HG03432 (cell line): ENCODE measurements at regions not wholly inside any gene's neighbourhood (a gene's known extent, or its start where the extent isn't known, plus 50 kb on each side); places are given as distances from the start of the nearest gene placed in this dataset.
"Not testable (repeated sequence)": the region's sequence is repeated elsewhere in the genome, so short reads cannot be mapped to it uniquely, and the experiment has no call there.

ENCODE experiments used
- ATAC-seq: cut with Tn5 transposase; IDR thresholded peaks from one replicate; pipeline ENCODE4 v1.9.1; 2021; ENCODE audit warnings: mild to moderate bottlenecking, moderate library complexity; ENCODE audit not compliant: unreplicated experiment

GRCh38 chr3:105274536-105274935, 92.2 kb upstream of the ALCAM start:
- no peak for ATAC-seq

GRCh38 chr3:105274958-105275357, 91.8 kb upstream of the ALCAM start:
- ATAC-seq = no peak

DNA sequence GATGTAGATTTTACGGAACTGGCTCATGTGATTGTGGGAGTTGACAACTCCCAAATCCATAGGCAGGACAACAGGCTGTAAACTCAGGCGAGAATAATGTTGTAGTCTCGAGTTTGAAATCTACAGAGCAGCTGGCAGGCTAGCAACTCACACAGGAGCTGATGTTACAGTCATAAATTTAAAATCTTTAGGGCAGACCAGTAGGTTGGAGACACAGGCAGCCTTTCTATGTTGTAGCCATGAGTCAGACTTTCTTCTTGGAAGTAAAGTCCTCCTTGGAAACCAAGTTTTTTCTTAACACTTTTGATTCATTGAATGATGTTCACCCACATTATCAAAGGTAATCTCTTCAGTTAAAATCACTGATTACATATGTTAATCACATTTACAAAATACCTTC, 89.1 kb upstream of the ALCAM start:
- no peak for ATAC-seq

DNA sequence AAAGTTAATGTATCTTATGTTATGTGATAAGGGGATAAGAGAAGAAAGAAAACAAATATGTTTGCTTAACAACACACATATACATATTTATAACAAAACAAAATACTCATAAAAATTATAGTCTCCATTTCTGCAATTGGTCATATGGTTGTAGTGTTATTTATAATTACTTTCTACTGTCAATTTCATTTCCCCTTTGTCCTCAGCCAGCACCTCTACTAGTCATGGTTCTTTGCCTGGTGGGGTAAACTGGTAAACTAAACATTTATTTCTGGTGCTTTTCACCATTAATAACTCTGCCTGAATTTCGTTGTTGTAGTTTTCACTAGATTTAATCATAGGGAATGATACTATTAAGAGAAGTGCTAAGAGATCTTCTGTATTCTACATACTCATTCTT, 88.0 kb upstream of the ALCAM start:
- ATAC-seq = peak; percentile 54

DNA sequence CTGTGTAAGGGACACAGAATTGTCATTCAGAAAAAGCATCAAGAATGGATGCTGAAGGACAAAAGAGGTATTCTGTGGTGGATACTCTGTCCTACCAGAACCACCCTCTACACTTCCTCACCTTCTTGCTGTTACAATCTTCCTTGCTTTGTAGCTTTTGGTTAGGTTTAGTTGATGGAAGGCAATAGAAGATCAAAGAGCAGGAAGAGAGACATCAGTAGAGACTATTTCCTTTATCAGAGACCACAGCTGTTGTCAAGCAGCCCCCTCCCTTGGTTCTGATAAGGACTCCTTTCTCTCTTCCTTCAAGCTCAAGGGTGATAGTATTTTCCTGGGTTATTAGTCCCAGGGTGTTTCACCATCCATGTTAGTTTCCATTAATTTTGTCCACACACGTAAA, 84.7 kb upstream of the ALCAM start:
- ATAC-seq = no peak

DNA sequence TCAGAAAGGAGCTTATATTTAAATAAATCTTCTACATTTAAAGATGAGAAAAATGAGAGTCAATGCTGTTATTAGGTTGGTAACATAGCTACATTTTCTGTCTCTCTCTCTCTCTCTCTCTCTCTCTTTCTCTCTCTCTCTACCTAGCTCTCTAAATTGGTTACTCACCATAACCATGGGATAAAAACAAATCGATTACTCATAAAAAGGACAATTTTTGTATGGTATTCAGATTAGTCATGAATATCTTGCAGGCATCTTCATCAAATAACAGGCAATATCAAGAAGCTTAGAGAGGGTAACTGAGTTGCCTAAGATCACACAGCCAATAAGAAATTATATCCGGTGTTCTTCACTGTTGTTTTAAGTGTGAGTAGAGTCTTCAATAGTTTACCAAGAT, 81.8 kb upstream of the ALCAM start:
- no peak for ATAC-seq

DNA sequence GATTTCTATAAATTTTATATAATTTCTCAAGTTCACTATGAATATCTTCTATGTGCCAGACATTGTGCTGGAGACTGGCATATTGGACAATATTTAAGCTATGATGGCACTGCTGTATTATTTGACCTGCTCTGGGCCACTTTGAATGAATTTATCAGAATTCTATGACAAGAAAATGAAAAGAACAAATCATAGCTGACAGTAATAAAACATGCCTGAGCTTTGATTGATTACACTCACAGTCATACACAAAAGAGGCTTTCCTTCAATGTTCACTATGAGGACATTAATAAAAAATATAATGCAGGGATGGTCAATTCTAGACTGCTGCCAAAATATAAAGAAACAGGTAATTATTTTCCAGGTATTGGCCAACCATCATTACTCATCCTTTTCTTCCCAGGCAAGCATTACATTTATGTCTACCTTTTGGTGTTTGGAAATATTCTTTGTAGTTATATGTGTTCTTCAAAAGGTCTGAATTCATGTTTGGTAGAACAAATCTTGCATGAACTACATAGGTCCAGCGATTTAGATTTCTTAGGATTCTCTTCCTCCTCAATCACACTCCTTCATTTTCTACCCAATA, 81.0 kb upstream of the ALCAM start:
- ATAC-seq = no peak

DNA sequence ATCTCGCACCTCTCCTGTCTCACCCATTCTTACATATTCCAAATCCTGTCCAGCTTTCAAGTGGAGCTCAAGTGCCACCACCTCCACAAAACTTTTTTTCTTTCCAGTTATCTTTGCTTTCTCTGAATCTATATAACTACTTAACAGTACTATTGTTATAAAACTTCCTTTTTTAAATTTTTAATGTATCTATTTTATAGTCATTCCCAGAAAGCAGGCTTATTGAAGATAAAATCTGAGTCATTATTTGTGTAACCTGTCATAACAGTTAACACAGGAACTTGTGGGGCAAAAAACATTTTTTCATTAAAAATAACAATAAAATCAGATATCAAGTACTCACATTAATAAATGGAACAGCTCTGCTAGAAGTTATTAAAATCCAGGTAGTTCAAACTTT, 73.3 kb upstream of the ALCAM start:
- no peak for ATAC-seq

DNA sequence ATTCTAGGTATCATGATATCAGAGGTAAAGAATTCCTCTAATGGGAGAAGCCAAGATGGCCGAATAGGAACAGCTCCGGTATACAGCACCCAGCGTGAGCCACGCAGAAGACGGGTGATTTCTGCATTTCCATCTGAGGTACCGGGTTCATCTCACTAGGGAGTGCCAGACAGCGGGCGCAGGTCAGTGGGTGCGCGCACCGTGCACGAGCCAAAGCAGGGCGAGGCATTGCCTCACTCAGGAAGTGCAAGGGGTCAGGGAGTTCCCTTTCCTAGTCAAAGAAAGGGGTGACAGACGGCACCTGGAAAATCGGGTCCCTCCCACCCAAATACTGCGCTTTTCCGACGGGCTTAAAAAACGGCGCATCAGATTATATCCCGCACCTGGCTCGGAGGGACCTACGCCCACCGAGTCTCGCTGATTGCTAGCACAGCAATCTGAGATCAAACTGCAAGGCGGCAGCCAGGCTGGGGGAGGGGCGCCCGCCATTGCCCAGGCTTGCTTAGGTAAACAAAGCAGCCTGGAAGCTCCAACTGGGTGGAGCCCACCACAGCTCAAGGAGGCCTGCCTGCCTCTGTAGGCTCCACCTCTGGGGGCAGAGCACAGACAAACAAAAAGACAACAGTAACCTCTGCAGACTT, 70.4 kb upstream of the ALCAM start:
- ATAC-seq = not testable (repeated sequence)

- no peak for ATAC-seq
These were observed 62.2 kb upstream of the ALCAM start for GRCh38 chr3:105304487-105304886.

DNA sequence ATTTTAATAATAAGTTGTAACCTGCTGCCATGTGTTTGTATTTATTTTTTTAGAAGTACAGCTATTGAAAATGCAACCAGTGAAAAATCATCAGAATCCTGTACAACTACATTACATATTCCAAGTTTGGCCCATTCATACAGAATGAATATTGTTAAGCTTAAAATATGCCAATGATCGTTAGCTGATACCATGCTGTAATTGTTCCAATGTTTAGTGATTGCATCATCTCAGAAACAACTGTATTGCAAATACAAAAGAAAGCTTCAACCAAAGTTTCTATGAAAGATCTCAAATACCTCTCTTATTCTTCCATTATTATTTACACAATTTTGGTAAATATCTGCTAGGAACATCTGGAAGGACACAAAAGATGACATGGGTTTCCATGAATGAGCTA, 51.6 kb upstream of the ALCAM start:
- ATAC-seq = no peak

DNA sequence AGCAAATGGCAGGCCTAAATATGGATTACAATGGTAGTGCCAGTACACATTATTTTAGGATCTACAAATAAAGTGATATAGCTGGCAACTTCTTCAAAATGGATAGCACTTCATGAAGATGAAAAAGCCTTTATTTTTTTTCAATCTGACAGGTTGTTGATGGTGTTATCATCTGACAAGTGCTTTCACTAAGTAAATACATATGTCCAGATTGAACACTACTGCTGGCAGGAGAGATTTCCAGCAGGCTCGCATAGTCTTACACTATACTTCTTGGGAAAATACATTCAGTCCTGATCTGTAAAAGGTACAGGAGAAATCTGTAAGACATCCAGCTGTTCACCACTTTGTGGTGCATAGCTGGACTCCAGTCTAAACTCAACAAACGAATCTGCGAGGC, 50.9 kb upstream of the ALCAM start:
- no peak for ATAC-seq

- ATAC-seq = no peak
These were observed 50.4 kb upstream of the ALCAM start for GRCh38 chr3:105316331-105316730.
